MM.1S (cell line): ENCODE measurements at regions not wholly inside any gene's neighbourhood (a gene's known extent, or its start where the extent isn't known, plus 50 kb on each side); places are given as distances from the start of the nearest gene placed in this dataset.

Experiments used
- CTCF ChIP-seq: fragments of 300-600 bp; sonication (generic); IDR thresholded peaks from 2 replicates; pipeline ENCODE4 v1.5.1; 2016; ENCODE audit warnings: antibody characterized with exemption, low read length, mixed read lengths
- EZH2 ChIP-seq: fragments of 300-600 bp; sonication (generic); optimal IDR thresholded peaks from 2 replicates; pipeline ENCODE3; 2017; ENCODE audit warnings: low read depth, mild to moderate bottlenecking, antibody characterized with exemption, low read length, mixed read lengths
- EZH2phosphoT487 ChIP-seq: fragments of 300-600 bp; sonication (generic); IDR thresholded peaks from 2 replicates; pipeline ENCODE4 v1.6.1; 2018; ENCODE audit warnings: antibody characterized with exemption, low read length

- TF ChIP-seq CTCF: no peak
- no peak for TF ChIP-seq EZH2phosphoT487
- TF ChIP-seq EZH2: no peak
Measured at GRCh38 chr5:119899981-119900380, 270.6 kb downstream of the FAM170A start.
